ENCODE measurements at regions not wholly inside any gene's neighbourhood (a gene's known extent, or its start where the extent isn't known, plus 50 kb on each side); places are given as distances from the start of the nearest gene placed in this dataset.

- no peak for DNase-seq (ENCODE audit: low read depth in 4 of 4, low spot score in 3 of 4)
Measured at GRCh38 chr13:91133941-91134802, 213.3 kb upstream of the MIR17HG start.

GRCh38 chr13:91134803-91135184, 212.7 kb upstream of the MIR17HG start:
- DNase-seq (ENCODE audit: low read depth in 4 of 4, low spot score in 3 of 4), result no peak

GRCh38 chr13:91135376-91135775, 212.1 kb upstream of the MIR17HG start:
- DNase-seq (ENCODE audit: low read depth in 4 of 4, low spot score in 3 of 4), result no peak

- DNase-seq (ENCODE audit: low read depth in 4 of 4, low spot score in 3 of 4), result no peak
Measured at GRCh38 chr13:91135968-91136367, 211.5 kb upstream of the MIR17HG start.

GRCh38 chr13:91136806-91137205, 210.7 kb upstream of the MIR17HG start:
- DNase-seq (ENCODE audit: low read depth in 4 of 4, low spot score in 3 of 4), result no peak

GRCh38 chr13:91139232-91139631, 208.3 kb upstream of the MIR17HG start:
- DNase-seq (ENCODE audit: low read depth in 4 of 4, low spot score in 3 of 4), result no peak

- DNase-seq (ENCODE audit: low read depth in 4 of 4, low spot score in 3 of 4), result no peak
Measured at GRCh38 chr13:91141543-91142061, 205.9 kb upstream of the MIR17HG start.

- DNase-seq (ENCODE audit: low read depth in 4 of 4, low spot score in 3 of 4), result no peak
Measured at GRCh38 chr13:91142572-91142971, 204.9 kb upstream of the MIR17HG start.

GRCh38 chr13:91144054-91144453, 203.4 kb upstream of the MIR17HG start:
- DNase-seq (ENCODE audit: low read depth in 4 of 4, low spot score in 3 of 4), result no peak

- no peak for DNase-seq (ENCODE audit: low read depth in 4 of 4, low spot score in 3 of 4)
Measured at GRCh38 chr13:91144486-91144885, 203.0 kb upstream of the MIR17HG start.

- no peak for DNase-seq (ENCODE audit: low read depth in 4 of 4, low spot score in 3 of 4)
Measured at GRCh38 chr13:91145571-91146205, 201.8 kb upstream of the MIR17HG start.

- DNase-seq (ENCODE audit: low read depth in 4 of 4, low spot score in 3 of 4), result no peak
Measured at GRCh38 chr13:91146601-91147000, 200.9 kb upstream of the MIR17HG start.

- DNase-seq (ENCODE audit: low read depth in 4 of 4, low spot score in 3 of 4), result no peak
Measured at GRCh38 chr13:91148098-91148497, 199.4 kb upstream of the MIR17HG start.

- DNase-seq (ENCODE audit: low read depth in 4 of 4, low spot score in 3 of 4), result no peak
Measured at GRCh38 chr13:91151921-91152320, 195.6 kb upstream of the MIR17HG start.

- no peak for DNase-seq (ENCODE audit: low read depth in 4 of 4, low spot score in 3 of 4)
Measured at GRCh38 chr13:91153372-91153771, 194.1 kb upstream of the MIR17HG start.

GRCh38 chr13:91154558-91155353, 192.7 kb upstream of the MIR17HG start:
- DNase-seq (ENCODE audit: low read depth in 4 of 4, low spot score in 3 of 4), result no peak

GRCh38 chr13:91155512-91156114, 191.9 kb upstream of the MIR17HG start:
- no peak for DNase-seq (ENCODE audit: low read depth in 4 of 4, low spot score in 3 of 4)

GRCh38 chr13:91157273-91158016, 190.0 kb upstream of the MIR17HG start:
- no peak for DNase-seq (ENCODE audit: low read depth in 4 of 4, low spot score in 3 of 4)

GRCh38 chr13:91158017-91158395, 189.5 kb upstream of the MIR17HG start:
- no peak for DNase-seq (ENCODE audit: low read depth in 4 of 4, low spot score in 3 of 4)

- no peak for DNase-seq (ENCODE audit: low read depth in 4 of 4, low spot score in 3 of 4)
Measured at GRCh38 chr13:91162180-91162579, 185.3 kb upstream of the MIR17HG start.
